Amniotic epithelial cell (primary cell): ENCODE measurements at regions not wholly inside any gene's neighbourhood (a gene's known extent, or its start where the extent isn't known, plus 50 kb on each side); places are given as distances from the start of the nearest gene placed in this dataset.
"Not testable (repeated sequence)": the region's sequence is repeated elsewhere in the genome, so short reads cannot be mapped to it uniquely, and the experiment has no call there.

Experiments used
- DNase-seq: peaks from one replicate; pipeline ENCODE4 v3.0.0-alpha.2; 2010; ENCODE audit warnings: low read depth

DNA sequence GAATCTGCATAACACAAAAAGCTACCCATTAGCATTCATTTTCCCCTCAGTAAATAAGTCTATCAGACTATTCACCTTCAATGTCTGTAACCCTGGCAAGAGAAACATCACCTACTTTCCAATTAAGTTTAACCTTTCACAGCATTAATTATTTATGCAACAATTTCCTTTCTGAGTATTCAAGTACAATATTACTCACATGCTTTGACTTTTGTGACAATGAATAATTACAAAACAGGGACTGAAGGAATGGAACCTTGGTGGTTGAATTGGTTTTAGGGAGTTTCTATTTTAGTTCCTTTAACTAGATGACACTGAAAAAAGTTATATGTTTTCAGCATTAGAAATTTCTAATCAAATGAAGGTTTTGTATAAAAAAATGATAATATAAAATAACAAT lies 932.3 kb upstream of the EPHA5 start:
- DNase-seq: no peak

DNA sequence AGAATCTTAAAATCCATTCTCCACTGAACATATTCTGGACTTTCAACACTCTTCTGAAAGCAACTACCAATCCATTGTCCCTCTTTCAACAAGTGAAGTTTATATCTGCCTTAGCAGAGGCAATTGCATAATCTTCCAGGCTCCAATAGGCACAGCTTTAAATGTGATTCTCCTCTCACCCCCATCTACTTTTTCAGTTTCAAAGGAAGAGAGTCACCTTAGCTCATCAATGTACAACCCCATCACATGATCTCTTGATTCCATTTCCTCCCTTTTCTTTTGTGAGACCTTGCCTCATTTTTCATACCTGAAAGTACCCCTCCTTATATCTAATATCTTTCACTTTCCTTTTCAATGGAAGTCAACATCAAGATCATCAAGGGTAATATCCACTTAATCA lies 921.7 kb upstream of the EPHA5 start:
- DNase-seq: no peak

DNA sequence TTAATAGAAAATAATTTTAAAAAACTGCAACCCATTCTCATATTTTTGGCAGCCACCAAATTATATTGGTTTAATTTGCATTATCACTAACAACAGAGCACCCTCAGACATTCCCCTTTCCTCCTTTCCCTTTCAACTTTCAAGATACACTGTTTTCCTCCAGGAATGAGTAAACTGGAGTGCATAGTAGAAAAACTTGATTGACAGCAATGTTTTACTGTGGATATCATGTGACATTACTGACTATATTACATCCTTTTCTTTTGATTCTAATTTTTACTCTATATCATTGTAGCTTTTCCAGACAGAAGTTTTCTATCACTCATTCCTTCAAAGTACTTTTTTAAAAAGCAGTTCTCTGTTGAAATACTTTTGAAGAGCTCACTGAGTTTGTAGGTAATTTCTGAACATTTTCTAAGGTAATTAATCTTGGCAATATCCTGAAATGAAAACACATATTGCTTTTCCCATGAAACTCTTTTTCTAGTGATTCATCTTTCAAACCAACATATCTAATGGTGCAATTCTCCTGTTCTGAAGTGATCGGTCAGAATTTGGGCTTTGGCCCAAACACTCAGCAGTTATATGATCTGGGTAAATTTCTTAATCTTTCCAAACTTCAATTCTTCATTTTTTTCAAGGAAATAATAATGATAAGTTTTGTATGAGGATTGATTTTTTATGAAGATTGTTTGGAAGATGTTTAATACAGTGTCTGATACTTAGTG lies 920.4 kb upstream of the EPHA5 start:
- peak; percentile 29 for DNase-seq

DNA sequence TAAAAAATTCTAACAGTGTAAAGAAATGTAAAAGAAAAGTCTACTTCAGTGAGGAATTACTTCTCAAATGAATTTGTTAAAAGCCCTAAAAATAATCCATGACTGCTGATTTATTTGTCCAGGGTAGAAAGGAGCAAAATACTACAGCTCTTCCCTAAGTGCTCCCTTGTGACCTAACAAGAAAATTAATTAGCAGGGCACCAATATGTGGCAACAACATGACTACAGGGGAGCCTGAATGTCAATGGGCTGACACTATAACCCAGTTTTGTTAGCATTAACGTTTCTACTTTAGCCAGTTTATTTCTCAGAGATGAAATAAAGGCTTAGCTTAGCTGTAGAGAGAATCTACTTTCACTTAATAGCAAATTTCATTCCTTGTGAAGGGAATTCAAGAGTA lies 918.9 kb upstream of the EPHA5 start:
- no peak for DNase-seq

DNA sequence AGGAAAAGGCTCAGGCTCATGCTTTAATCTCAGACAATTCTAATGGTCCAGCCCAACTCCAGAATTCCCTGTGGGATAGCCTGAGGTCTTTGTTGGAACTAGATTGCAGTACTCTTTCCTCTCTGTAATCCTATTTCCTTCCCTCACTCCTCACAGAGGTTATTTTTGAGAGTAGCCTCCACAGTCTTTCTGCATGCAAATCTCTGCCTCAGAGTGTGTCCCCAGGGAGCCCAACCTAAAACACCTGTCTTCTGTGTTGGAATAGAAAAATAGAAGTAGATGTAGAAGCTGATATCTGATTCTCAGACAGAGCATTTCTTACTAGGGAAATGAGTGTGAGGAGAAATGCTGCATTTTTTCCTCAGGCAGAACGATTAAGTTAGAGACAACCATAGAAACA lies 915.5 kb upstream of the EPHA5 start:
- DNase-seq: no peak

DNA sequence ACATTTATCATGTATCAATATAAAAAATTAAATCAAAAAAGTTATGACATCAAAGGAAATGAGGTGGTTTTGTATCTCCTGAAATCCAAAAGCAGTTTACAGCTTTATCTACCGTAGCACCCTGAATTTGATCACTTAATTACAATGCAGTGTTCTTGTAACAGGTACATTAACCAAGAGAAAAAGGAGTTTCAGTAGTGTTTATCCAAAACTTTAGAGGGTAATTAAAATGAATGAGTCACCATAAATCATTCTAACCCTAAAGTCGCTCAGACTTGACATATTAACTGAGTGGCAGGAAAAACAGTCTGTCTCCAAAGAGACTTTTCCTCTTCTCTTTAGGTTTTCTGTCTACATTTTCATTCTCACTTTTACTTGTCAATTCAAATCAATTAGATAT lies 907.6 kb upstream of the EPHA5 start:
- no peak for DNase-seq

DNA sequence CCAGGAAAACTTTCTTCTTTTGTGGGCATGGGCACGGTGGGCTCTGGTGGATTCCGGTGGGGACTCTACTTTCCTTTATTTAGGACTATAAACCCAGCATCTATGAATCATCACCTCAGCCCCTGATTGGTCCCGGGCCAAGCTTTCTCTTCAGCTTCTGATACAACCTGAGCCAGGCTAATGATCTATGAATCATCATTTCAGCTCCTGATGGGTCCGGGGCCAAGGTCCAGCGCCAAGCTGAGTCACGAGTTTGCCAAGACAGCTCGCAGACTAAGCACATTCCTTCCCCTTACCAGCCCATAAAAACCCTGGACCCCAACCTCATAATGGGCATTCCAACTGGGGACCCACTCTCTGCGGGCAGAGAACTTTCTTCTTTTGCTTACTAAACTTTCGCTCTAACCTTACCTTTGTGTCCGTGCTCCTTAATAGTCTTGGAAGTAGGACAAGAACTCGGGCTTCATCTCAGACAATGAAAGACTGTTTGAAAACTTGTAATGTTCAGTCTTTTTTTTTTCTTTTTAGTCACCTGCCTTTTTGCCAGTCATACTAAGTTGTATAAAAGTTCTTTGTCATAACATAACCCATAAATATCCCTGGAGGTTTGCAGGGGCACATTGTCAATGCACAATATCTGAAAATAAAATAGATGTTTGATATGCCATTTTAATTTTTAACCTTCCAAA lies 904.9 kb upstream of the EPHA5 start:
- DNase-seq: peak; percentile 64

DNA sequence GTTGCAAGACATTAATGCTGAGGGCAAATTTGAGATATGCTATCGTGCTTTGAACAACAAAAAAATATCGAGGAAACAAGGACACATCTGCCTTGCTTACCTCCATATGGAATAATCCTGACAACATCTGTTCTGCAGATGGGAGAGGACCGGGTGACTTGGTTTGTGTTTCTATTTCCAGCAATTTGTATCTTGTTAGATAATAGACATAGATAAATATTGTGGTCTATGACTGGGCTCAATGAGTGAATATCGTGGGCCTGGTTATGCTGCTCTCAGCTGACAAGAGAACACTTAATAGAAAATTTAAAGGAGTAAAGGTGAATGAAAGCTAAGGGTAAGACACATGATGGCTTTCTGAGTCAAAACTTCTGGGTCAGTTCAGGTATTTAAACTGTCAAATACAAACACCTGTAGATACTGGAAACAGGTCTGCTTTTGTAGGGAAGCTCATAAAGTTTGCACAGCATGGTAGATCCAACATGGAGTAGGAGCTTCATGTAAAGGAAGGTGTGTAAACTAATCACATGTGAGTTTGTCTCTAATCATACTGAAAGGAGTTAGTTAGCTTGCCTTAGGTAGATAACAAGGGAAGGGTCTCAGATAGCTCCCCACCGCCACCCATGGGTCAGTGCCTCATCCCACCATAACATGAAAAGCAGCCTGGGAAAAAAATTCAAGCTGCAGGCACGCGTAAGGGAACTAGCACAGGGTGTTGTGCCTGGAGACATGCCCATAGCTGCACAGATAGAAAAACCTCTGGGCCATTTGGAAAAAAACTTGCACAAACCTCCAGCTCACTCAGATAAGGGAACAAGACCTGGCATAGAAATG lies 904.1 kb upstream of the EPHA5 start:
- peak; percentile 73 for DNase-seq

DNA sequence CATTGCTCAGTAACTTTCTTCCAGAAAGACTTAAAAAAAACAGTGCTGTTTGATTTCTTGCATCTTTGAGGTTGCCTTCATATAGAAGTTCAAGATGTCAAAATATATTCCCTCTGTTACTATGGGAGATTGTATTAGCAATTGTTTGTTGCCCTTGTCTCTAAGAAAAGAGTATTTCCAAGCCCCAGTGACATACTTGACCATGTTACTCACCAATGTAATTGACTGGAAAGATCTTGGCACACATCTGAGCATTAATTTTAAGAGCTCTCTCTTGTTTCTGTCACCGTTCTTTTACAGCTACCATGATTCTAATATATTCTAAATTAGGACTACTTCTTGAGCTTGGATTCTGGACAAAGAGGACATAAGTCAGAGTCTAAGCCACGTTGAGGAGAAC lies 902.7 kb upstream of the EPHA5 start:
- DNase-seq: peak; percentile 75

DNA sequence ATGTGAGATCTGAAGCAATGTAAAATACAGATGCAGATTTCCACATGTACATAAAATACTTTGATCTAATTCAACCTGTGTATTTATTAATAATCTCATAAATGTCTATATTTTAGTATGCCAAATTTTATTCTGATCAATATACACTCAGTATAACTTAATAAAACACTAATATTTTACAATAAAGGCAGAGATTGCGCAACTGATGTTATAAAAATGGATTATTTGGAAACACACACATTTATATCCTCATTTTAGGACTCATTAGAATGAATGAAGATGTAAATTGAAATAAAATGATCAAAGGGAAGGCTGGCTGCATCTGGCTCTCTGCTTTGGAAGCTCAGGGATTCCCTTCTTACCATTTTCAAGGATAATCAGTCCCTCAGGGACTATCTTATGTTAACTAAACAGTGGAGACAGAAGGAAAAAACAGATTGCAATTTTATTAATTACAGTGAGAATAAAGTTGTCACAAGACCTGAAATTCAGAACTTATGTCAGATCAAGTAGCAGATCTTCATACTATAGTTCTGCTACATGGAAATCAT lies 900.9 kb upstream of the EPHA5 start:
- DNase-seq: no peak

DNA sequence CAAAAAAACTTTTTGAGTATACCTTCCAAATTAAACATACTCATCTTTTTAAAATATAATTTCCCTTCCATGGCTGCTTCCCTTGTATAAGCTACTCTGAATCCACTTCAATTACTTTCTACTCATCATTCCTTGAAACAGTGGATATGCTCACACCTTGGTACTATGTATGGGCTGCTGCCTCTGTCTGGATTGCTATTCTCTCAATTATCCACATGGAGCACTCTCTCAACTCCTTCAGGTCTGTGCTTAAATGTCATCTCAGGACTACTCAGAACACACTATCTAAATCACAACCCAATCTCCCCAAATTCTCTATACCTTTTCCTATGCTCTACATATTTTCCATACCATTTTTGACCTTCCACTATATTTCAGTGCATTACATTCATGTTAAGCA lies 898.9 kb upstream of the EPHA5 start:
- DNase-seq: no peak

DNA sequence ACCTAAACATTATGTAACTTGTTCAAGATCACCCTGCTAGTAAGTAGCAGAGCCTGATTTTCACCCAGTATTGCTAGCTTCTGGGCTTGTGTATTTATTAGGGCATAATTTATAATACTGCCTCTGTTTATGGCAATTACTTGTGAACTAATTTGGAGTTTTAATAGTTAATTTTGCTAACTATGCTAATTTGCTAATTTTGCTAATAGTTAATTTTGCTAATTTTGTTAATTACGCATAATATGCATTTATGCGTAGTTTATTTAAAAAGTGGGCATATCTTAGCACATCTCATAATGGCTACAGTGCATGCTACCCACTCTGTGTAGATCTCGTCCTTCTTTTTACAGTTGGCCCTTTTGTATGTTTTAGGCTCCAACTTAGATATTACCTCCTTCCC lies 898.1 kb upstream of the EPHA5 start:
- DNase-seq: no peak

DNA sequence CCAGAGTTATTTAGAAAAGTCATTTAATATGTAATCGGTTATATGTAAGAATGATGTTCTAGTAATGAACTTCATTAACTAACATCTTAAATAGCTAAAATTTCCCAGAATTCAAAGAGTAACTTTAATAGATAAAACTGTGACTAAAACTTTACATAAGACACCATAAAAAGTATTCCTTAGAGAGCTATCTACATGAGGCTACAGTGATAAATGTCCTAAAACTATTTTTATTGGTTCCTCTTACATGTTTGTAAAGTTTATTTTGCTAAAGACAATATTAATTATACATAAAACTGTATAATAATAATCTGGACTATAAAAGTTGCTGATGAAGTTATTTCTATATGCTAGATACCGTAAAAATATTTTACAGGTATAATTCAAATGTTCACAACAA lies 897.7 kb upstream of the EPHA5 start:
- DNase-seq: no peak

DNA sequence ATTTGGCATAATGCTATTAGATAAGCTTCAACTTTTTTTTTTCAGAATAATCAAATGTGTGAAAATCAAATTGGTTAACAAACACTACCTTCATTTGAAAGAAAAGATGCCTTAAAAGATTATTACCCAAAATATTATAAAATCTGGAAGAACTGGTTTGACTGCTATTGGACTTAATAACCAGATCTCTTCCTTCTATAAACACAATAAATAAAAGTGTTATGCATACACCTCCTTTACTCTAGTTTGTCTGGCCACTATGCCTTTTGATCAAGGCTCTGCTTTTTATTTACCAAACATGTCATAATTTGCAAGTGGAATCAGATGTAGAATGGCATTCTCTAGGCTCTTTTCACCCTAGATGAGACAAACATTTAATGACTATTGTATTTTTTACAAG lies 897.3 kb upstream of the EPHA5 start:
- DNase-seq: no peak

DNA sequence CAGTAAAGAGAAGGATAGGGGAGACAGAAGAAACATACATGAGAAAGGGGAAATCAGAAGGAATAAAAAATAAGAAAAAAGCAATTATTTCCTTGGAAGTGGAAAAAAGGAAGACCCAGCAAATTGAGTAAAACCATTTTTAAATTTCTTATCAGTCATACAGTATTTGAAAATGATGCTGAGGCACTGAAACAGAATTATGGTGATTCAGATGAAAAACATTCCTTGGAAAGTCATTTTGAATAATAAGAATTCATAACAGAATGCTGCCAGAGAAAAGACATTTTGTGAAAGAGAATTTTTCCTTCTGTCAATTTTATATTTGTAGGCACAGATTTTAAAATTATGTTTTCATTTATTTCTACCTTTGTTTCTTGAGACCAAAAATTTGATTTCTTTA lies 895.5 kb upstream of the EPHA5 start:
- peak; percentile 45 for DNase-seq

DNA sequence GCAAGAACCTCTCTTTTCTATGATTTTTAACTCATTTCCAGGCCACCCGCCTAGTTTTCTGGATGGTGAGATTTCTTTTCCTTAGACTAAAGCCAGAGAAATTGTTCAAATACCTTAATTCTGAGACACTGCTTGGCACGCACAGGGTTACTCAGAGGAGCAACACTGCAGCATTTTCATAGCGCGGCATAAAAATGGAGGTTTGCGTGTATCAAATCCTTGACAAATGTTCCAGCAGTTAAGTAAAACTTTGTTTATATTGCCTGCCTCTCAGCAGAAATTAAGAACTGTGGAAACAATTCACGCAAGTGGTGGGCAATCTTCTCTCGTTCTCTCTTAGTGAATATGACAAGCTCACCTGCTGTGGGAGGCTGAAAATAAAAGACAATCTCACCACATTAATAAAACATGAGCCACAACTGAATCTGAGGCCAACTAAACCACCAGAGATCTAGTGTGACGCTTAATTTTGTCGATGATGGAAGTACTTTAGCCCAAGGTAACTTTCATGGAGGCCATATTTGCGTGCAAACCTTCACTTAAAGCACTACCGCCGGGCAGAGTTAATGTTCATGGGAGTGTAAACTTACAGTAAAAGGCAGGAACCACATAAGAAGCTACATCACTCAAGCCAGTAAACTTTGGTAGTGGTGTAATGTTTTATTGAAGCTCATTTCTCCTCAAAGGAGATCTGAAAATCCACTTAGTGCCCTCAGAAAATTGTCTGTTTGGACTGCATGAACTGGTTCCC lies 894.8 kb upstream of the EPHA5 start:
- peak; percentile 87 for DNase-seq

DNA sequence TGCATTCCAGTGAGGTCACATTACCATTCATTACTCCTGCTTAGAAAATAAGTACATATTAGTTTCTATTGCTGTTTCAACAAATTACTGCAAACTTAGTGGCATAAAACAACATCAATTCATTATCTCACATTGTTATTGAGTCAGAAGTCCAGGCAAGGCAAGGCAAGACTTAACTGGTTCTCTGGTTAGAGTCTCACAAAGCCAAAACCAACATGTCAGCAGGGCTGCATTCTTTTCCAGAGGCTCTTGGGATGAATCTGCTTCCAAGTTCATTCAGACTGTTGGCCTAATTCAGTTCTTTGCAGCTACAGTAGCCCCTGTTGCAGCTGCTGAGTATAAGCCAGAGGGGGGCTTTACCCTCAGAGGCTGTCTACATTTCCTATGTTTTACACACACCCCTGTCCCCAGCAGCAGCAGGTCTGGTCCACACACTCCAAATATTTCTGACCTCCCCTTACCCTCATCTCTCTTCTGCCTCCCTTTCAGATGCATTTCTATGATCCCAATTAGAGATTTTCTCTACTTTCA lies 892.1 kb upstream of the EPHA5 start:
- peak; percentile 35 for DNase-seq

DNA sequence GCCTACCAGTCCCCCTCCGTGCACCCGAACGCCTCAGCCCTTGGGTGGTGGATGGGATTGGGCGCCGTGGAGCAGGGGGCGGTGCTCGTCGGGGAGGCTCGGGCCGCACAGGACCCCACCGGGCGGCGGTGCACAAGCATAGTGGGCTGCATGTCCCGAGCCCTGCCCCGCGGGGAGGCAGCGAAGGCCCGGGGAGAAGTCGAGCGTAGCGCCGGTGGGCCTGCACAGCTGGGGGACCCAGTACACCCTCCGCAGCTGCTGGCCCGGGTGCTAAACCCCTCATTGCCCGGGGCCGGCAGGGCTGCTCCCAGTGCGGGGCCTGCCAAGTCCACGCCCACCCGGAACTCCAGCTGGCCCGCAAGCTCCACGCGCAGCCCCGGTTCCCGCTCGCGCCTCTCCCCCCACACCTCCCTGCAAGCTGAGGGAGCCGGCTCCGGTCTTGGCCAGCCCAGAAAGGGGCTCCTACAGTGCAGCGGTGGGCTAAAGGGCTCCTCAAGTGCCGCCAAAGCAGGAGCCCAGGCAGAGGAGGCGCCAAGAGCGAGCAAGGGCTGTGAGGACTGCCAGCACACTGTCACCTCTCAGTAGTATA lies 891.3 kb upstream of the EPHA5 start:
- DNase-seq: not testable (repeated sequence)

DNA sequence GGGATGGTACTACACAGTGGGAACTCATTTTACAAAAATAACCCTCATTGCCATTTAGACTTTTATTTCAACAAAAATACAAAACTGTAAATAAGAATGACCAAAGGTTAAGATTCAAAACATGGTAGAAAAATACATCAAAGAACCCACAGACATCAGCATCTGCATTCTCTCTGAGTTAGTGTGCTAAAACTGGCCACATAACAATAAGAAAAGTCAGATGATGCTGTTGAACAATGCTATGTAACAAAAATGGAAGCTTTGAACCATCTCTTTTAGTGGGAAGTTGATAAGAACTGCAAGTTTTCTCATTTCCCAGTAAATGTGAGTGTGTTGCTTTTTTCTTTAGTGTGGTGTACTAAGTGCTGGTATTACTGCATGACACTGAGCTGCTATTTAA lies 888.4 kb upstream of the EPHA5 start:
- DNase-seq: peak; percentile 44

DNA sequence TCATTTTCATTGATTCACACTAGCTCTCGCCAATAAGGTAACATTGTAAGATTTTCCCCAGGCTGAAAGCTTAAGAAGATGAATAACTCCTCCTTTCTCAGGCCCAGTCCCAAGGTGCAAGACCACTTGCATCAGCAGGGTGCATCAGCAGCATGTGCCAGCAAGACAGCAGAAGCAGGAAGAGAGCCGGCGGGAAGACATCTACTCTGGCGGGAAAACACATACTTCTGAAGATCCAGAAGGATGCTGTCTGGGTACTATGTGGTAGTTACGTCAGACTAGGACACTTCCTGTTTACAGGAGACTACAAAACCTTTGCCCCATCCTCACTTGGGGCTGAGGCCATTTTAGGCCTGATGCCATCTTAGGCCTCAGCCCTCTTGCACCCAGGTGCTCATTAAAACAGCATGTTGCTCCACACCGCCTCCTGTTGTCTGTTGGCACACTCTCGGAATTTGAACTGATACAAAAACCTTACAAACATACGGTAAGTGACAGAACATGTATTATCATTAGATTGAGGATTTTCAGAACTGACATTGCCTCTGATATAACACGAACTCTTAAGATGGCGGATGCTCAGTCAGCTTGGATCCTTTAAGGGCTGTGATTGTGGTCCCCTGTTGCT lies 886.5 kb upstream of the EPHA5 start:
- peak; percentile 10 for DNase-seq

DNA sequence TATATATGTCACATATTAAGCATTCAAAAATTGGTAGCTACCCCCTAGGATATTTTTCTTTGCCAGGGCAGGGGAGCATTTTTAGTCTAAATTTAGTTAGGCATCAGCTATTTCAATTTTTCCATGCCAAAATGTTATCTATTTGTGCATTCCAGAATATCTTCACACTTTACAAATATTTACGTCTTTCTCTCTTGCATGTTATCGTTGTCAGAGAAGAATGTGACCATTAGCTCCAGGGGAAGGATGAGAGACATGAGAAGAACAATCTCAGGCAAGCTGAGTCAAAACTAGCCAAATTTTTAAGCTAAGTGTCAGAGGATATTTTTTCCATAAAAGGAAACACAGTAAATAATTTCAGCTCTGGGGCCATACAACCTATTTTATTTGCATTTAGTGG lies 885.0 kb upstream of the EPHA5 start:
- peak; percentile 68 for DNase-seq
